ENCODE measurements at regions not wholly inside any gene's neighbourhood (a gene's known extent, or its start where the extent isn't known, plus 50 kb on each side); places are given as distances from the start of the nearest gene placed in this dataset.

DNA sequence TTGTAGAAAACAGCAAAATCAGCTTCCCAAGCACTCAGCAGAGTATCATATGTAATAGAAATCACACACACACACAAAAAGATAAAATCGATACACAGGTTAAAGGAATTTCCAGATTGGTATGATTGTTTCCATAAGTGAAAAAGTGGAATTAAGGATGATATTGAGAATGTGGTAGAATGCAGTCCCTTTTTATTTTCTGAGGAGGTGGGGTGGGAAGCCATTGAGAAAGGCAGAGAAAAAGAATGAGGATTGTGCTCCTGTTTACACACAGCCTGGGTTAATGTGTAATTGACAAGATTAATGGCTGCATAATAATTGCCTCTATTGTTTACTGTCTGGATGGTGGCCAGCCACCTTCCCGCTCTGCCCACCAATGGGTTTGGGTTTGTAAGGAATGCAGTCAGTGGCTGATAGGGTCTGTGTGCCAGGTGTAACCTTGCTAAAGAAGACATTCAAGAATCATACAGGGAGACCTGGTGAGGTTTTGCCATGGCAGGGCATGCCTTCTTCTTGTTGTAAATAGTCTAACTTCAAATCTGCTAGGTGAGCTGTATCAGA lies 177.2 kb upstream of the MAP3K1 start:
- Mint-ChIP-seq H3K27ac (no peak overlapping the region), H3K4me1 (ENCODE audit: low read depth) (no peaks in the 10 kb centered on the region), H3K9me3 (no peaks in the 10 kb centered on the region), H3K4me3 (no peak overlapping the region), H3K27me3 (no peaks in the 10 kb centered on the region), H3K36me3 (ENCODE audit: low read depth) (no peaks in the 10 kb centered on the region)
- CTCF ChIA-PET: no interaction called here
- TF ChIP-seq, protein P1, sequence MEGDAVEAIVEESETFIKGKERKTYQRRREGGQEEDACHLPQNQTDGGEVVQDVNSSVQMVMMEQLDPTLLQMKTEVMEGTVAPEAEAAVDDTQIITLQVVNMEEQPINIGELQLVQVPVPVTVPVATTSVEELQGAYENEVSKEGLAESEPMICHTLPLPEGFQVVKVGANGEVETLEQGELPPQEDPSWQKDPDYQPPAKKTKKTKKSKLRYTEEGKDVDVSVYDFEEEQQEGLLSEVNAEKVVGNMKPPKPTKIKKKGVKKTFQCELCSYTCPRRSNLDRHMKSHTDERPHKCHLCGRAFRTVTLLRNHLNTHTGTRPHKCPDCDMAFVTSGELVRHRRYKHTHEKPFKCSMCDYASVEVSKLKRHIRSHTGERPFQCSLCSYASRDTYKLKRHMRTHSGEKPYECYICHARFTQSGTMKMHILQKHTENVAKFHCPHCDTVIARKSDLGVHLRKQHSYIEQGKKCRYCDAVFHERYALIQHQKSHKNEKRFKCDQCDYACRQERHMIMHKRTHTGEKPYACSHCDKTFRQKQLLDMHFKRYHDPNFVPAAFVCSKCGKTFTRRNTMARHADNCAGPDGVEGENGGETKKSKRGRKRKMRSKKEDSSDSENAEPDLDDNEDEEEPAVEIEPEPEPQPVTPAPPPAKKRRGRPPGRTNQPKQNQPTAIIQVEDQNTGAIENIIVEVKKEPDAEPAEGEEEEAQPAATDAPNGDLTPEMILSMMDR (IDR thresholded peaks at IDR 0.05): no peak
- intact Hi-C loops (cut with micrococcal nuclease): no loop called here
- ATAC-seq (no peak), DNase-seq (no peak)
- POLR2A ChIA-PET: no interaction called here

DNA sequence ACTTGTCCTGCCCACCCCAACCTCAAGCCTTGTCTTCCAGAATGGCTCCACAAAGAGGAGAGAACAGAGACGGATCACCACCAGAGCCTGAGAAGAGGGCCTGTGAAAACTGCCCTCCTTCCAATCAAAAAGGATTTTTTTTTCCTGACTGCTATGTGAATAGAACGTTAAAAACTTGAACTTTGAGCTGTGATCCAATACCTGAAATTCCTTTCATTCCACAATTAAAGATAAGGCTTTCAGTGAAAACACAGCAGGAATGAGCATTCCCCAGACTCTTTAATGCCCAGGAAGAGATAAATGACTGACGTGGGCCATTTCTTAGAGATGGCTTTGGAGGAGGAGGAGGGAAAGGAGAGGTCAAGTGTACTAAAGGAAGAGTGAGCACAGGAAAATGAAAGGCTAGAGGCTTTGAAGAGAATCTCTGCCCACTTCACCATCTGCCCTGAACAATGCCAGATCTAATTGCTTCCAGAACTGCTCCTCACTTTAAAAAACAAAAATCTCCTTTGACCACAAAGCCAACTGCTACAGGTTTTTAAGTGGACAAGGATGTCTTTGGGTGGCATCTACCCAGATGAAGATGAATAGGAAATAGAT lies 177.9 kb upstream of the MAP3K1 start:
- Mint-ChIP-seq H3K4me1 (ENCODE audit: low read depth) (no peaks in the 10 kb centered on the region), H3K27ac (no peak overlapping the region), H3K27me3 (no peaks in the 10 kb centered on the region), H3K9me3 (no peaks in the 10 kb centered on the region), H3K4me3 (no peak overlapping the region), H3K36me3 (ENCODE audit: low read depth) (no peaks in the 10 kb centered on the region)
- TF ChIP-seq, protein P1 (IDR thresholded peaks at IDR 0.05): no peak
- CTCF ChIA-PET: no interaction called here
- no peak for DNase-seq
- POLR2A ChIA-PET: no interaction called here
- intact Hi-C loops (cut with micrococcal nuclease): no loop called here
- ATAC-seq: no peak

- no peak for ATAC-seq
- POLR2A ChIA-PET: interaction anchor here (0.7 to 1.6 kb wide), 2 partner anchors 11 to 16 kb away, joined by 3 to 4 read pairs; no protein-coding TSS in a partner anchor
- H3K4me1 Mint-ChIP-seq (ENCODE audit: low read depth): no peaks in the 10 kb centered on the region
- CTCF ChIA-PET: no interaction called here
- no peak for DNase-seq
- H3K27me3 Mint-ChIP-seq: peaks cover 4% of the 10 kb centered on the region
- H3K27ac Mint-ChIP-seq: no peak overlapping the region
- no peak overlapping the region for H3K4me3 Mint-ChIP-seq
- intact Hi-C loops (cut with micrococcal nuclease): no loop called here
- TF ChIP-seq, protein P1 (IDR thresholded peaks at IDR 0.05): no peak
- no peaks in the 10 kb centered on the region for H3K36me3 Mint-ChIP-seq (ENCODE audit: low read depth)
- H3K9me3 Mint-ChIP-seq: peaks cover 4% of the 10 kb centered on the region
Measured at GRCh38 chr5:56633950-56634349, 181.4 kb upstream of the MAP3K1 start.

DNA sequence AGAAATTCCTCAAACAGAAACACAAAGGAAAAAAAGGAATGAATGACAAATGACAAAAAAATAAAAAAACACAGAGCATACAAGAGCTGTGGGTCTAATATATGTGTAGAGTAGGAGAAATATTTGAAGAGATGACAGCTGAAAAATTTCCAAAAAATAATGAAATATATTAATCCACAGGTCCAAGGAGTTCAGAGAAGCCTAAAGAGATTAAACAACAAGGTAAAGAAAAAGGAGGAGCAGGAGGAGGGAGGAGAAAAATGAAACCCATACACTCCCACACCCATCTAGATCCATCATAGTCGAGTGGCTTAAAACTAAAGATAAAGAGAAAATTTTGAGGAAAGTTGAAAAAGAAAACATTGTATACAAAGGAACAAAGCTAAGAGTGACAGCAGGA lies 182.4 kb upstream of the MAP3K1 start:
- intact Hi-C loops (cut with micrococcal nuclease): no loop called here
- H3K36me3 Mint-ChIP-seq (ENCODE audit: low read depth): peaks cover 5% of the 10 kb centered on the region
- peaks cover 9% of the 10 kb centered on the region for H3K9me3 Mint-ChIP-seq
- TF ChIP-seq, protein P1 (IDR thresholded peaks at IDR 0.05): no peak
- H3K27ac Mint-ChIP-seq: no peak overlapping the region
- DNase-seq (no peak), ATAC-seq (no peak)
- no peaks in the 10 kb centered on the region for H3K4me1 Mint-ChIP-seq (ENCODE audit: low read depth)
- H3K4me3 Mint-ChIP-seq: no peak overlapping the region
- CTCF ChIA-PET: interaction anchor here (1.3 kb wide), 1 partner anchor 206 kb away, joined by 3 read pairs; no protein-coding TSS in a partner anchor
- peaks cover 4% of the 10 kb centered on the region for H3K27me3 Mint-ChIP-seq
- POLR2A ChIA-PET: interaction anchor here (0.6 to 0.7 kb wide), 2 partner anchors 93 to 664 kb away, joined by 3 read pairs; no protein-coding TSS in a partner anchor

DNA sequence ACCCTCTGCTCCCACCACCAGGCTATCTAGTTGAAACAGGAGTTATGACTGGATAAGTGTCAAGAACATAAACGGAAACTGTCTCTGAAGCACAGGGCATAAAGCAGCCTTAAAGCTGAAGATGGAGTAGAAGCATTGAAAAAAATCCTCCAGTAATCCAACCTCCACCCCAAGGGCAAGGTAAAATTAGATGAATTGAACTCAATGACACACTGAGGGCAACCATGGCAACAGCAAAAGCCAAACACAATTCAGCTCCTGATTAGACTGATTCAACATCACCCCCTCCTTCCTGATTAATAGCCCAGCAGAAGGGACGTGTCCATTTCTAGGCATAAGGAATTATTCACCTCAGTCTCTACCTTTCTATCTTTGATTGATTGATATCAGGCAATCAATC lies 183.2 kb upstream of the MAP3K1 start:
- no peak for ATAC-seq
- DNase-seq: no peak
- Mint-ChIP-seq H3K9me3 (peaks cover 12% of the 10 kb centered on the region), H3K4me1 (ENCODE audit: low read depth) (no peaks in the 10 kb centered on the region), H3K4me3 (no peak overlapping the region), H3K36me3 (ENCODE audit: low read depth) (peaks cover 5% of the 10 kb centered on the region), H3K27me3 (peaks cover 4% of the 10 kb centered on the region), H3K27ac (no peak overlapping the region)
- POLR2A ChIA-PET: no interaction called here
- TF ChIP-seq, protein P1 (IDR thresholded peaks at IDR 0.05): no peak
- intact Hi-C loops (cut with micrococcal nuclease): no loop called here
- CTCF ChIA-PET: interaction anchor here (1.3 kb wide), 1 partner anchor 206 kb away, joined by 3 read pairs; no protein-coding TSS in a partner anchor

All from activated CD8-positive, alpha-beta T cell treated with anti-CD3 and anti-CD28 coated beads for 36 hours (primary cell).